Breast epithelium (tissue), 4 donors: ENCODE measurements at regions not wholly inside any gene's neighbourhood (a gene's known extent, or its start where the extent isn't known, plus 50 kb on each side); places are given as distances from the start of the nearest gene placed in this dataset.

Source experiments
- DNase-seq, 2 donors: peaks; one replicate each; pipeline ENCODE4 v3.0.0-alpha.2; 2019; ENCODE audit warnings: low spot score in 2 of 2
- H3K27ac ChIP-seq, 2 donors: fragments of 200-600 bp; sonication (generic) in 1 of 2; one replicate each; pipeline ENCODE4 v1.5.1; 2016 to 2019; ENCODE audit warnings: mild to moderate bottlenecking in 1 of 2
- H3K27me3 ChIP-seq, 2 donors: fragments of 200-600 bp; sonication (generic) in 1 of 2; one replicate each; pipeline versions ENCODE4 v1.5.1 to v1.6.0; 2017 to 2019; ENCODE audit warnings: control low read depth in 1 of 2, mild to moderate bottlenecking in 1 of 2
- H3K36me3 ChIP-seq: fragments of 200-600 bp; one replicate; pipeline ENCODE4 v1.5.1; 2019
- H3K4me1 ChIP-seq, 2 donors: fragments of 200-600 bp; sonication (generic); one replicate each; pipeline ENCODE4 v1.5.1; 2016 to 2019; ENCODE audit warnings: control low read depth in 1 of 2
- H3K4me3 ChIP-seq, 3 donors: fragments of 200-600 bp; sonication (generic); 1 replicate in 2 of 3; 2 replicates in 1 of 3; pipeline ENCODE4 v1.5.1; 2016 to 2019; ENCODE audit warnings: mild to moderate bottlenecking in 3 of 3, moderate library complexity in 2 of 3
- H3K9me3 ChIP-seq, 2 donors: fragments of 200-600 bp; sonication (generic) in 1 of 2; one replicate each; pipeline ENCODE4 v1.5.1; 2016 to 2019; ENCODE audit warnings: control low read depth in 1 of 2
- POLR2A ChIP-seq: fragments of 450-650 bp; IDR thresholded peaks from one replicate; pipeline ENCODE4 v1.6.1; 2016; ENCODE audit warnings: antibody characterized with exemption, mild to moderate bottlenecking, moderate library complexity
- POLR2AphosphoS5 ChIP-seq, 3 donors: sonication (generic); formaldehyde crosslinking; IDR thresholded peaks; one replicate each; pipeline ENCODE4 v1.6.1; 2017; ENCODE audit warnings: antibody characterized with exemption in 3 of 3
- intact Hi-C: fragments of 100-400 bp; cut with DNase I; formaldehyde crosslinking; loops from one replicate; pipeline ENCODE4 v1.15.1; 2023; ENCODE audit warnings: low total_unique reads
- TF ChIP-seq, protein P1 (sequence below), 3 donors: fragments of 450-650 bp; IDR thresholded peaks; one replicate each; pipeline ENCODE4 v1.5.1; 2016 to 2017; ENCODE audit warnings: antibody characterized with exemption in 3 of 3, mild to moderate bottlenecking in 3 of 3, moderate library complexity in 3 of 3

- no peaks in the 10 kb centered on the region for H3K4me1 ChIP-seq
- intact Hi-C loops = loop anchor here (5.0 kb wide), 1 partner anchor 697 kb away; no protein-coding TSS in a partner anchor
- no peak for TF ChIP-seq POLR2AphosphoS5 (IDR thresholded peaks at IDR 0.05)
These were observed 140.6 kb downstream of the TMEM168 start for GRCh38 chr7:112649560-112649959.

DNA sequence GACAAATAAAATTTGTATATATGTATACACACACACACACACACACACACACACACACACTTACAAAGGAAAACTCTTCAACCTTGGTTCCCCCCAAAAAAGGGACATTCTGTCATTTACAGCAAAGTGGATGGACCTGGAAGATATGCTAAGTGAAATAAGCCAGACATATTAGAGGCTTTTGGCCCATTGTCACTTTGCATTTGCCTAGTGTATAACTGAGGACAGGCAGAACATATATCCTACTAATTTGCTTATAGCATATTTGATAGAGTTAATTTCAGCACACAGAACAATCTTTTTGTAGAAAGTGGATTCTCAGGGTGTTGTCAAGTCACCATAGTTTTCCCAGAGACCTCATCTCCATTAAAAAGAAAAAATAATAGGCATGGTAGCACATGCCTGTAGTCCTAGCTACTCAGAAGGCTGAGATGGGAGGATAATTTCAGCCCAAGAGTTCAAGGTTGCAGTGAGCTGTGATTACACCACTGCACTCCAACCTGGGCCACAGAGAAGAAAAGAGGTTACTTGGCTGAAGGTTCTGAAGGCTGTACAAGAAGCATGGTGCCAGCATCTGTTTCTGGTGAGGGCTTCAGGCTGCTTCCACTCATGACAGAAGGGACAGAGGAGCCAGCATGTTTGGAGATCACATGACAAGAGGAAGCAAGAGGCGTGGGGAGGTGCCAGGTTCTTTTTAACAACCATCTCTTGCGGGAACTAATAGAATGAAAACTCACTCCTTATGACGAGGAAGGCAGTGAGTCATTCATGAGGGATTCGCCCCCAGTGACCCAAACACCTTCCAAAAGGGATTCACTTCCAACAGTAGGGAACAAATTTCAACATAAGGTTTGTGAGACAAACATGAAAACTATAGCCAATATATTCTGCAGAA is 135.6 kb downstream of the TMEM168 start:
- H3K27ac ChIP-seq = no peak overlapping the region
- no peaks in the 10 kb centered on the region for H3K36me3 ChIP-seq
- no peaks in the 10 kb centered on the region for H3K27me3 ChIP-seq
- TF ChIP-seq POLR2AphosphoS5 (IDR thresholded peaks at IDR 0.05) (no peak), POLR2A (no peak)
- TF ChIP-seq, protein P1, sequence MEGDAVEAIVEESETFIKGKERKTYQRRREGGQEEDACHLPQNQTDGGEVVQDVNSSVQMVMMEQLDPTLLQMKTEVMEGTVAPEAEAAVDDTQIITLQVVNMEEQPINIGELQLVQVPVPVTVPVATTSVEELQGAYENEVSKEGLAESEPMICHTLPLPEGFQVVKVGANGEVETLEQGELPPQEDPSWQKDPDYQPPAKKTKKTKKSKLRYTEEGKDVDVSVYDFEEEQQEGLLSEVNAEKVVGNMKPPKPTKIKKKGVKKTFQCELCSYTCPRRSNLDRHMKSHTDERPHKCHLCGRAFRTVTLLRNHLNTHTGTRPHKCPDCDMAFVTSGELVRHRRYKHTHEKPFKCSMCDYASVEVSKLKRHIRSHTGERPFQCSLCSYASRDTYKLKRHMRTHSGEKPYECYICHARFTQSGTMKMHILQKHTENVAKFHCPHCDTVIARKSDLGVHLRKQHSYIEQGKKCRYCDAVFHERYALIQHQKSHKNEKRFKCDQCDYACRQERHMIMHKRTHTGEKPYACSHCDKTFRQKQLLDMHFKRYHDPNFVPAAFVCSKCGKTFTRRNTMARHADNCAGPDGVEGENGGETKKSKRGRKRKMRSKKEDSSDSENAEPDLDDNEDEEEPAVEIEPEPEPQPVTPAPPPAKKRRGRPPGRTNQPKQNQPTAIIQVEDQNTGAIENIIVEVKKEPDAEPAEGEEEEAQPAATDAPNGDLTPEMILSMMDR (IDR thresholded peaks at IDR 0.05) = no peak
- peaks cover 2 to 15% of the 10 kb centered on the region in 2 donors for H3K9me3 ChIP-seq
- H3K4me3 ChIP-seq = no peak overlapping the region
- intact Hi-C loops = no loop called here
- H3K4me1 ChIP-seq = no peaks in the 10 kb centered on the region
- DNase-seq = no peak

More at GRCh38 chr7:112649560-112649959, 140.6 kb downstream of the TMEM168 start:
- Histone ChIP-seq H3K9me3 (peaks cover 6 to 8% of the 10 kb centered on the region in 2 donors), H3K4me3 (no peak overlapping the region), H3K27me3 (no peaks in the 10 kb centered on the region), H3K27ac (no peak overlapping the region), H3K36me3 (no peaks in the 10 kb centered on the region)
- DNase-seq = no peak

GRCh38 chr7:112665709-112666108 is 124.5 kb downstream of the TMEM168 start:
- H3K27ac ChIP-seq = no peak overlapping the region
- no peak for DNase-seq
- TF ChIP-seq POLR2AphosphoS5 (IDR thresholded peaks at IDR 0.05) (no peak), POLR2A (no peak)
- TF ChIP-seq, protein P1 (IDR thresholded peaks at IDR 0.05) = no peak
- no peaks in the 10 kb centered on the region for H3K9me3 ChIP-seq
- intact Hi-C loops = no loop called here
- no peaks in the 10 kb centered on the region for H3K4me1 ChIP-seq
- no peak overlapping the region for H3K4me3 ChIP-seq
- no peaks in the 10 kb centered on the region for H3K36me3 ChIP-seq
- H3K27me3 ChIP-seq = no peaks in the 10 kb centered on the region

- Histone ChIP-seq H3K9me3 (no peaks in the 10 kb centered on the region), H3K4me3 (no peak overlapping the region), H3K4me1 (no peaks in the 10 kb centered on the region), H3K27me3 (no peaks in the 10 kb centered on the region), H3K36me3 (no peaks in the 10 kb centered on the region), H3K27ac (no peak overlapping the region)
- intact Hi-C loops = no loop called here
- no peak for DNase-seq
- TF ChIP-seq POLR2A = no peak
- TF ChIP-seq POLR2AphosphoS5 (IDR thresholded peaks at IDR 0.05) = no peak
- TF ChIP-seq, protein P1 (IDR thresholded peaks at IDR 0.05) = no peak
These were observed 121.6 kb downstream of the TMEM168 start for GRCh38 chr7:112668561-112668960.

DNA sequence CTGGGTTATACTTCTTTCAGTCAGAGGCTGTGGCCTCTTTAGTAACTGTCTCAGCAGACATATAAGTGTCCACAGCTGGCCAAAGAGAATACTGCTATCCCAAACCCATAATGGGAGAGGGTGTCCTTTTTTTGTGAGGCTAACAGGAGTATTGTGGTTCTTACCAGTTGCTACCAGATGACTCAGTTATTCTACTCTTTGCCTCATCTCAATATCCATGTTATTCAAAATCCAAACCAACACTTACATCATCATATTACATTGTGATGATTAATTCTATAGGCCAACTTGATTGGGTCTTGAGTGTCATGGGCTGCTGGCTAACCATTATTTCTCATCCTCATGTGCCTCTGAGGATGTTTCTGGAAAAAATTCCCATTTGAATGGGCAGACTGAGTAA is 120.9 kb downstream of the TMEM168 start:
- DNase-seq = no peak
- Histone ChIP-seq H3K4me3 (no peak overlapping the region), H3K9me3 (no peaks in the 10 kb centered on the region), H3K27me3 (no peaks in the 10 kb centered on the region), H3K36me3 (no peaks in the 10 kb centered on the region), H3K4me1 (no peaks in the 10 kb centered on the region), H3K27ac (no peak overlapping the region)
- TF ChIP-seq POLR2A (no peak), POLR2AphosphoS5 (IDR thresholded peaks at IDR 0.05) (no peak)
- TF ChIP-seq, protein P1 (IDR thresholded peaks at IDR 0.05) = no peak
- intact Hi-C loops = no loop called here
